GM19035 (cell line): ENCODE measurements at regions not wholly inside any gene's neighbourhood (a gene's known extent, or its start where the extent isn't known, plus 50 kb on each side); places are given as distances from the start of the nearest gene placed in this dataset.
"Not testable (repeated sequence)": the region's sequence is repeated elsewhere in the genome, so short reads cannot be mapped to it uniquely, and the experiment has no call there.

Experiments
- ATAC-seq: cut with Tn5 transposase; IDR thresholded peaks from one replicate; pipeline ENCODE4 v1.9.1; 2021; ENCODE audit not compliant: unreplicated experiment

DNA sequence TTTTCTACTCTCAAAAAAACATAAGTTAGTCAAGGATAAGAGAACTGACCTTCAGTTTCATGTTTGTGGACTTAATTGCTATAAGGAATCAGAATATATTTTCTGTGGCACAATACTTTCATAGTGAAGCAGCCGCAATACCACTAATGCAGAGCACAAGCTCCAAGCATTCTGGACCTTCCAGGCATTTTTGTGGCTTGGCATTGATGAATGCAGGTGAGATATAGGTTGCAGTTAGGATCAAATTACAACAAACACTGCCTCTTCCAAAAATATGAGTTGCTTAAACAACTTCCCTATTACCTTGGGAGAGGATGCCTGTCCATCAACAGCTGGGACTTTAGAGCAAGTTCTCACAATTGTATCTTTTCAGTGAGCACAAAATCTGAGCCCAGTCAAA is 162.8 kb upstream of the RSPO3 start:
- no peak for ATAC-seq

DNA sequence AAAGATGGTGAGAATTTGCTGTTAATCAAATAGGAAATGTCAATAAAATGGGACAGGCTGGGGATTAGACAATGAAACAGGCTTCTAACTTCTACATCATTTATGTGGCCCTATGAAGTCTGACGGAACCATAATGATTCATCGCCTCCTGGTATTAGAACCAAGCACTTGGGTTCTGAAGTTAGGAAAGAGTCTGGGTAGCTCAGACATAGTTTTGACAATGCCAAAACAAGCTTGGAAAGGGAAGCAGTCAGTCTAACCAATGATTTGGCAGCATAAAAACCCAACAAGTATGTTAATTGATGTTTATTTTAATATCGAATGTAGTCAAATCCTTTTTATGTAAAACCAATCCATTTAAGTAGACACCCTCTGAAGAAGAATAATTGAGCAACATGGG is 160.8 kb upstream of the RSPO3 start:
- ATAC-seq, result no peak

DNA sequence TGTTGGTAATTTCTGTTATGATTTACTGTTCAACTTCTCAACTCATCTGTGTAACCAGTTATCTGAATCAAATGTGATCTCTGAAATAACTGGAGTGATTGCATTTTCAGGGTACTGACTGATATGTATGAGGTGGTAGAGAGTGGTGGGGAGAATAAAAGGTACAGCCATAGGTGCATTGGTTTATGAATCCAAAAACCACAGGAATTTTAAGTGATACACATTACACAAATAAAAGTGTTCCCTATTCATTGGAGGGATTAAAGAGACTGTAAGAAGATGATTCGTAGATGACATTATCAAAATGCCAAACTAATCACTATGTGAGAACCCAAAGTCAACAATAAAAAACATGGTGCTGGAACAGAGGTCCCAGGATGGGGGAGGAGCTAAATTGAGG is 158.7 kb upstream of the RSPO3 start:
- ATAC-seq, result no peak

DNA sequence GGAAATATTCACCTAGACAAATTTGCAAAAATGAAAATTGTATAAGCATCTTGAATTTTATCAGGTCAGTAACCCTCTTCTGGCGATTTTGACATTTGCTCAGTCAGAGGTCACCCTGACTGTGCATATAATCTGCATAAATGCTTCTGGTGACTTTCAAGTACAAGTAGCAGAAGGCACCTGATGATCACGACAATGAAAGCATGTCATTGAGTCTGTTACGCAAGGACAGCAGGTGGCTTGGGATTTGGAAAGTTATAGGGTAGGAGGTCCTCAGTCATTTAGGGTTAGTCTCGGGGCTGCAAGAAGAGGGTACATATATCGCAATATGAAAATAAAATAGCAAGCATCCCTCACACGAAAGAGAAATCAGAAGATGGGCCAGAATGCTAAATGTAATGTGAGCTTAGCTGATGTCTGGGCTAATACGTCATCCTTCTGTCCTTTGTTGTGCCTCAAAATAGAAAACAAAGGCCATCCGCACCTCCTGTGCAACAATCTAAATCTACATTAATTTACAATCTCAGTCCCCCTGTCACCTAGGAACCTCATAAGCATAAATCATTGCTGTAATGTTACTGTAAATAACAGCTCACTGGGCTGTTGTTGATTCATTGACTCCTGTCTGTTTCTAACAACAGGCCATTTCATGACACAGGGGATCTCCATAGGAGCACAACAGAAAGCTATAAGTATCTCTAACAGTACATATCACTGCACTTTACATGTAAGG is 155.2 kb upstream of the RSPO3 start:
- no peak for ATAC-seq

DNA sequence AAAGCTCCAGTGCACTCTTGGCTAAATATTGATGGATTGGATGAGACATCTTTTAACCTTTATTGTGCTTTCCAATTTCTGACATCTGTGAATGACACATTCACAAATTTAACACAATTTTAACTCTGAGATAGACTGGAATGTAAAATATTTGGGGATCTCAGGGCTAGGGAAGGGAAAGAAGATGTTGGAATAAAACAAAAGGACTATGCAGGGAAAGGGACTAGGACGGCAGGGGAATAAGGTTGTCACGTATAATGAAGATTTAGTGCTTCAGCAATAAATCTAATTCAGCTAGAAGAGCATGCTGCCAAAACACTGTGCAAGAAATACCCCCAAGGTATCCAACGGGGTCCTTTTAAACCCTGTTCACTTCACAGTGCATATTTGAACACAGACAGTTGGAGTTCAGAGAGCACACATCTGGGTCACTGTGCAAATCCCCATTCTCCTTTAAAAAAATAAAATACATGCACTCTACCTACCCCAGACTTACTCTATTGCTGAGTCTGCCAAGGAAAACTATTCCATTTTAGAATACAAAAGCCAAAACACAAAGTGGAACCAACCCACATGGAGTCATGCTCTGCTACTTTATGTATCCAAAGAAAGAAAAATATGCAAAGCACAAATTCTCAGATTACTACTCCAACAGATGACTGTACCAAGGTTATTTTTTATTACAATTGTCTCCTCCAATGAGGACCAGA is 151.0 kb upstream of the RSPO3 start:
- no peak for ATAC-seq

DNA sequence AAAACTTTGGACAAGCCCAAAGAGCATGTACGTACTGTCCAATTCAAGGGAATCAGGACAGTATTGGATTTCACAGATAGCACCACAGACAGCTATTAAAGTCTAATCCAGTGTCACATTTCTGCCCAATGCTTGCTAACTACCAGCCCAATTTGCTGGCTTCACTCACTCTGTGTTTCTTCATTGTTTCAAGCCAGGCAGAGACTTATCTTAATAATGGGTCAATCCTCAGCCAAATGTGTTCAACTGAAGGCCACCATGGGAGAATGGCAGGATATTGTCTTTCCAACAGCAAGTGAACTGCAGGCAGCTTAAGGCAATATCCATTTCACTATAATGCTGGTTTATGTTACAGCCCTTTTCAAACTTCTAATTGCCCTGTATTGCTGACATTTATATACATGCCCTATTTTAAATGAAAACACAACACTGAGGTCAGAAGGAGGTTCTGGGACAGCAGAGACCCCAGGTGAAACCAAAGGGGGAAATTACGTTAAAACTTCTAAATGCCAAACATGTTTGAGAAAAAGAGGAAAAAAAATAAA is 142.1 kb upstream of the RSPO3 start:
- ATAC-seq, result no peak

GRCh38 chr6:126983779-126984178 is 134.7 kb upstream of the RSPO3 start:
- no peak for ATAC-seq

DNA sequence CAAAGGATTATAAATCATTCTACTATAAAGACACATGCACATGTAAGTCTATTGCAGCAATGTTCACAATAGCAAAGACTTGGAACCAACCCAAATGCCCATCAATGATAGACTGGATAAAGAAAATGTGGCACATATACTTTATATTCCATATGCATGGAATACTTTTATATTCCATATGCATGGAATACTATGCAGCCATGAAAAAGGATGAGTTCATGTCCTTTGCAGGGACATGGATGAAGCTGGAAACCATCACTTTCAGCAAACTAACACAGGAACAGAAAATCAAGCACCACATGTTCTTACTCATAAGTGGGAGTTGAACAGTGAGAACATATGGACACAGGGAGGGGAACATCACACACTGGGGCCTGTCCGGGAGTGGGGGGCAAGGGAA is 130.3 kb upstream of the RSPO3 start:
- ATAC-seq, result not testable (repeated sequence)

DNA sequence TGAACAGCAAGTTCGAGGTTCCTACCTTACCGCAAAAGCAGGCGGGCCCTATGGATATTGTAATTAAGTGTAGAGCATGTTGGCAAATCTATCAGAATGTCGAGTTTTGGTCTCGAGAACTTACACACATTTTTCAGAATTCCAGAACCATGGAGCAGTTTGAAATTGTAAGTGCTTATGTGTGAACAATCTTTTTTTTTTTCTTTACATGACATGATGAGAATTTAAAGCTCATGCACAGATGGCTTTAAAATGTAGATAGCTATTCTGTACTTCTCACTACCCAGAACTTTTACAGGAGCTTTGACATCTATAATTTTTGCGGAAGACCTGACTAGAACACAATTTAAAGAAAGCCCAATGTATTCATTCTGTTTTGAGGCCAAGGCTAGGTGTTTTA is 117.8 kb upstream of the RSPO3 start:
- no peak for ATAC-seq

- no peak for ATAC-seq
Measured at GRCh38 chr6:127013865-127014264, 104.6 kb upstream of the RSPO3 start.

GRCh38 chr6:127015858-127016257 is 102.6 kb upstream of the RSPO3 start:
- no peak for ATAC-seq

DNA sequence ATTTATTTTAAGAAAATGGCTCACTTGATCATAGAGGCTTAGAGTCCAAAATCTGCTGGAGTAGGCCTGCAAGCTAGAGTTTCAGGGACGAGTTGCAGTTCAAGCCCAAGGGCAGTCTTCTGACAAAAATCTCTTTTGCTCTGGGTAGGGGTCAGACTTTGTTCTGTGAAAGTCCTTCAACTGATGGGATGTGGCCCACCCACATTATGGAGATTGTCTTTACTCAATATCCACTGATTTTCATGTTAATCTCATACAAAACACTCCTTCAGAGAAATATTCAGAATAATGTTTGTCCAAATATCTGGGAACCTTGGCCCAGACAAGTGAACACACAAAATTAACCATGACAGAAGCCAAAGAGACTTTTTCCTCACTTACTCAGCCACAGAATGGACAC is 98.6 kb upstream of the RSPO3 start:
- ATAC-seq, result no peak

- ATAC-seq, result no peak
Measured at GRCh38 chr6:127022302-127022701, 96.2 kb upstream of the RSPO3 start.

GRCh38 chr6:127023001-127023778 is 95.3 kb upstream of the RSPO3 start:
- ATAC-seq, result no peak

DNA sequence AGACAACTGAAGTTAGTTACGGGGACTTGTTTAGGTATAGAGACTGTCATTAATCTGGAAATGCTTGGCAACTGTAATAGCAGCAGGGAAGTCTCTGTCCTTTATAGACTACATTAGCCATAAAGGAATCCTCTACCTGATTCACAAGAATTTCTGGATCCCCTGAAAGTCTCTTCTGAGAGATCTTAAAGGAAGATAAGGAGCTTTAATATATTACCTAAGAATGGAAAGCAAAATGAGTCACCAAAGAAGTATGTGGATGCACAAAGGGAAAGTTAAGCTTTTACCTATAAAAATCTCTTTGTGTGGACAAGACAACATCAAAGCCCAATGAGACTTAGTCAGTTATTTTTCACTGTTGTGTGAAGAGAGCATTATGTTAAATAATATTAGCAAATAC is 92.2 kb upstream of the RSPO3 start:
- ATAC-seq, result no peak

GRCh38 chr6:127030111-127030510 is 88.4 kb upstream of the RSPO3 start:
- ATAC-seq, result no peak

DNA sequence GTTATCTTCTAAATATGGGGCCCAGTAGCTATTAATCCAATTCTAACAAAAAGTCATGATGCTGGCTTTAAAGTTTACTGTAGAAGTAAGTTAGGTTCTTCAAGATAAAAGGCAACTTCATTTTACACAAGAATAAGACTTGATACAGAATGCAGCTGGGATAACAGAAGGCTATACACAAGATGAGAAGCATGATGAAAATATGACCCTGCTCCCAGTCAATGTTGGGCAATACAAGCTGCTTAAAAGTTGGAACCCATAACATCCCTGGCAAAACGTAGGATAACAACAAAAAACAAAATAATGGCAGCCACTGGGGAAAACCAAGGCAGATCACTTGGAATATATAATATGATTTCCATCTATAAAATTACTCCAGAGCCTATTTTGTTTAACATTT is 87.6 kb upstream of the RSPO3 start:
- ATAC-seq, result no peak

- ATAC-seq, result no peak
Measured at GRCh38 chr6:127031511-127031910, 87.0 kb upstream of the RSPO3 start.

- ATAC-seq, result no peak
Measured at GRCh38 chr6:127032971-127033370, 85.5 kb upstream of the RSPO3 start.

DNA sequence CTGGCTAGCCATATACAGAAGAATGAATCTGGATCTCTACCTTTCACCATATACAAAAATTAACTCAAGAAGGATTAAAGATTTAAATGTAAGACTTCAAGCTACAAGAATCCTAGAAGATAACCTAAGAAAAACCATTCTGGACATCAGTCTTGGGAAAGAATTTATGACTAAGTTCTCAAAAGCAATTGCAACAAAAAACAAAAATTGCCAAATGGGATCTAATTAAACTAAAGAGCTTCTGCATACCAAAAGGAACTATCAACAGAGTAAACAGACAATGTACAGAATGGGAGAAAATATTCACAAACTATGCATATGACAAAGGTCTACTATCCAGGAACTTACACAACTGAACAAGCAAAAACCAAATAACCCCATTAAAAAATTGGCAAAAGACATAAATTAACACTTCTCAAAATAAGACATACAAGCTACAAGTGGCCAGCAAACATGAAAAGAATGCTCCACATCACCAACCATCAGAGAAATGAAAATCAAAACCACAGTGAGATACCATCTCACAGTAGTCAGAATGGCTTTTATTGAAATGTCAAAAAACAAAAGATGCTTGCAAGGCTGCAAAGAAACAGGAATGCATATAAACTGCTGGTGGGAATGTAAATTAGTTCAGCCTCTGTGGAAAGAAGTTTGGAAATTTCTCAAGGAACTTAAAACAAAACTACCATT is 66.8 kb upstream of the RSPO3 start:
- no peak for ATAC-seq
